Ectodermal cell (in vitro differentiated cells): ENCODE measurements at regions not wholly inside any gene's neighbourhood (a gene's known extent, or its start where the extent isn't known, plus 50 kb on each side); places are given as distances from the start of the nearest gene placed in this dataset.

Experiments used
- H3K27ac ChIP-seq: 2 replicates; pipeline ENCODE4 v1.7.0; 2013; ENCODE audit warnings: mild to moderate bottlenecking, low read depth, low read length; ENCODE audit not compliant: insufficient read depth, poor library complexity, severe bottlenecking
- H3K27me3 ChIP-seq: 2 replicates; pipeline ENCODE4 v1.7.0; 2013; ENCODE audit warnings: mild to moderate bottlenecking, low read length; ENCODE audit not compliant: insufficient read depth, control insufficient read depth, poor library complexity, severe bottlenecking
- H3K36me3 ChIP-seq: one replicate; pipeline ENCODE4 v1.7.0; 2013; ENCODE audit warnings: low read length; ENCODE audit not compliant: control insufficient read depth, insufficient read depth
- H3K4me1 ChIP-seq: one replicate; pipeline ENCODE4 v1.7.0; 2013; ENCODE audit warnings: low read length; ENCODE audit not compliant: control insufficient read depth, insufficient read depth
- H3K4me3 ChIP-seq: 2 replicates; pipeline ENCODE4 v1.7.0; 2013; ENCODE audit warnings: low read depth, low read length, control low read depth; ENCODE audit not compliant: insufficient read depth
- H3K9me3 ChIP-seq: 2 replicates; pipeline ENCODE4 v1.7.0; 2013; ENCODE audit warnings: mild to moderate bottlenecking, low read length, moderate library complexity; ENCODE audit not compliant: control insufficient read depth
- WGBS, 2 experiments: methylation state at CpG; one replicate each; pipeline ENCODE4 v1.1.7; 2013; ENCODE audit warnings: missing lambda C conversion rate in 2 of 2; 5-methylcytosine and 5-hydroxymethylcytosine counted together

- H3K9me3 ChIP-seq, result peaks cover 3% of the 10 kb centered on the region
- whole genome bisulfite sequencing, 2 experiments, result 85 to 88% methylated on average over 12 of the region's 12 CpGs
- peaks cover 14% of the 10 kb centered on the region for H3K4me1 ChIP-seq
- no peaks in the 10 kb centered on the region for H3K27me3 ChIP-seq
- no peaks in the 10 kb centered on the region for H3K36me3 ChIP-seq
- H3K27ac ChIP-seq, result no peak overlapping the region
- no peak overlapping the region for H3K4me3 ChIP-seq
Observed at GRCh38 chr6:170034294-170034693, 256.6 kb downstream of the DLL1 start.

GRCh38 chr6:170033666-170034065 lies 257.2 kb downstream of the DLL1 start:
- no peaks in the 10 kb centered on the region for H3K36me3 ChIP-seq
- 94 to 96% methylated on average over 4 of the region's 4 CpGs for WGBS, 2 experiments
- peaks cover 3% of the 10 kb centered on the region for H3K9me3 ChIP-seq
- peaks cover 14% of the 10 kb centered on the region for H3K4me1 ChIP-seq
- no peaks in the 10 kb centered on the region for H3K27me3 ChIP-seq
- no peak overlapping the region for H3K4me3 ChIP-seq
- H3K27ac ChIP-seq, result no peak overlapping the region

- H3K27ac ChIP-seq, result no peak overlapping the region
- peaks cover 14% of the 10 kb centered on the region for H3K4me1 ChIP-seq
- H3K36me3 ChIP-seq, result no peaks in the 10 kb centered on the region
- H3K4me3 ChIP-seq, result no peak overlapping the region
- 93 to 95% methylated on average over 9 of the region's 9 CpGs for WGBS, 2 experiments
- H3K9me3 ChIP-seq, result peaks cover 3% of the 10 kb centered on the region
- H3K27me3 ChIP-seq, result no peaks in the 10 kb centered on the region
Observed at GRCh38 chr6:170032706-170033309, 258.1 kb downstream of the DLL1 start.

- 94 to 96% methylated on average over 6 of the region's 6 CpGs for WGBS, 2 experiments
- Histone ChIP-seq H3K36me3 (no peaks in the 10 kb centered on the region), H3K27ac (no peak overlapping the region)
Observed at GRCh38 chr6:170032197-170032596, 258.7 kb downstream of the DLL1 start.

GRCh38 chr6:170031684-170032121 lies 259.2 kb downstream of the DLL1 start:
- Histone ChIP-seq H3K27me3 (no peaks in the 10 kb centered on the region), H3K9me3 (peaks cover 3% of the 10 kb centered on the region), H3K36me3 (no peaks in the 10 kb centered on the region), H3K4me1 (peaks cover 11% of the 10 kb centered on the region), H3K27ac (no peak overlapping the region), H3K4me3 (no peak overlapping the region)
- 88% methylated on average over 11 of the region's 11 CpGs for WGBS, 2 experiments

More at GRCh38 chr6:170032197-170032596, 258.7 kb downstream of the DLL1 start:
- no peak overlapping the region for H3K4me3 ChIP-seq
- peaks cover 3% of the 10 kb centered on the region for H3K9me3 ChIP-seq
- H3K4me1 ChIP-seq, result peaks cover 14% of the 10 kb centered on the region
- no peaks in the 10 kb centered on the region for H3K27me3 ChIP-seq

- peaks cover 3% of the 10 kb centered on the region for H3K9me3 ChIP-seq
- H3K4me3 ChIP-seq, result no peak overlapping the region
- WGBS, 2 experiments, result 86% methylated on average over 16 of the region's 16 CpGs
- H3K4me1 ChIP-seq, result peaks cover 3% of the 10 kb centered on the region
- no peak overlapping the region for H3K27ac ChIP-seq
- H3K27me3 ChIP-seq, result no peaks in the 10 kb centered on the region
- H3K36me3 ChIP-seq, result no peaks in the 10 kb centered on the region
Observed at GRCh38 chr6:170030821-170031471, 259.9 kb downstream of the DLL1 start.

- Histone ChIP-seq H3K27me3 (no peaks in the 10 kb centered on the region), H3K4me1 (no peaks in the 10 kb centered on the region), H3K4me3 (no peak overlapping the region), H3K9me3 (peaks cover 3% of the 10 kb centered on the region), H3K27ac (no peak overlapping the region), H3K36me3 (no peaks in the 10 kb centered on the region)
- 85 to 87% methylated on average over 12 of the region's 12 CpGs for WGBS, 2 experiments
Observed at GRCh38 chr6:170030284-170030815, 260.5 kb downstream of the DLL1 start.

- peaks cover 3% of the 10 kb centered on the region for H3K9me3 ChIP-seq
- H3K27ac ChIP-seq, result no peak overlapping the region
- no peaks in the 10 kb centered on the region for H3K27me3 ChIP-seq
- H3K4me1 ChIP-seq, result no peaks in the 10 kb centered on the region
- H3K4me3 ChIP-seq, result no peak overlapping the region
- 88 to 90% methylated on average over 22 to 23 of the region's 23 CpGs for WGBS, 2 experiments
- H3K36me3 ChIP-seq, result no peaks in the 10 kb centered on the region
Observed at GRCh38 chr6:170029416-170030283, 261.2 kb downstream of the DLL1 start.

GRCh38 chr6:170028629-170029345 lies 262.1 kb downstream of the DLL1 start:
- peaks cover 3% of the 10 kb centered on the region for H3K9me3 ChIP-seq
- no peak overlapping the region for H3K4me3 ChIP-seq
- WGBS, 2 experiments, result 82 to 83% methylated on average over 23 of the region's 23 CpGs
- no peaks in the 10 kb centered on the region for H3K27me3 ChIP-seq
- no peak overlapping the region for H3K27ac ChIP-seq
- no peaks in the 10 kb centered on the region for H3K36me3 ChIP-seq
- no peaks in the 10 kb centered on the region for H3K4me1 ChIP-seq
